ENCODE measurements at regions not wholly inside any gene's neighbourhood (a gene's known extent, or its start where the extent isn't known, plus 50 kb on each side); places are given as distances from the start of the nearest gene placed in this dataset.

DNA sequence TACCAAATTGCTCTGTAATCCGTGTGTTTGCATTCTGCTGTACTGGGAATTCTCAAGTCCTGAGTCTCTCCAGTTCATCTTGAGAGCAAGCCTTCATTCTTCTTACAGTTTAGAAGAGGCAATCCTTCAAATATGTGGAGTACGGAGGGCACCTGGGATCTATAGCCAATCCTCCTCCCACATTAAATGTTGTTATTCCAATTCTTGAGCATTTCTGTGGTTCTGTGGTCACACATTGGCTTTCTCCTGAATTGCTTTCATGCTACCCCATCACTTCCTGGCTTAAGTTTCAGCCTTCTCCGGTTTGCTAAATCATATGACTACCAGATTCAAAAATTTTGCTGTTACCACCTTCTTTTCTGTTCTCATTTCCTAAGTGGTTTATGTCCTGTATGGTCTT is 611.1 kb downstream of the PCDH19 start:
- no peak for TF ChIP-seq EZH2 (IDR thresholded peaks at IDR 0.05; ENCODE audit: low read length)
- TF ChIP-seq, protein P1, sequence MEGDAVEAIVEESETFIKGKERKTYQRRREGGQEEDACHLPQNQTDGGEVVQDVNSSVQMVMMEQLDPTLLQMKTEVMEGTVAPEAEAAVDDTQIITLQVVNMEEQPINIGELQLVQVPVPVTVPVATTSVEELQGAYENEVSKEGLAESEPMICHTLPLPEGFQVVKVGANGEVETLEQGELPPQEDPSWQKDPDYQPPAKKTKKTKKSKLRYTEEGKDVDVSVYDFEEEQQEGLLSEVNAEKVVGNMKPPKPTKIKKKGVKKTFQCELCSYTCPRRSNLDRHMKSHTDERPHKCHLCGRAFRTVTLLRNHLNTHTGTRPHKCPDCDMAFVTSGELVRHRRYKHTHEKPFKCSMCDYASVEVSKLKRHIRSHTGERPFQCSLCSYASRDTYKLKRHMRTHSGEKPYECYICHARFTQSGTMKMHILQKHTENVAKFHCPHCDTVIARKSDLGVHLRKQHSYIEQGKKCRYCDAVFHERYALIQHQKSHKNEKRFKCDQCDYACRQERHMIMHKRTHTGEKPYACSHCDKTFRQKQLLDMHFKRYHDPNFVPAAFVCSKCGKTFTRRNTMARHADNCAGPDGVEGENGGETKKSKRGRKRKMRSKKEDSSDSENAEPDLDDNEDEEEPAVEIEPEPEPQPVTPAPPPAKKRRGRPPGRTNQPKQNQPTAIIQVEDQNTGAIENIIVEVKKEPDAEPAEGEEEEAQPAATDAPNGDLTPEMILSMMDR (optimal IDR thresholded peaks at IDR 0.05 in 1 of 3, IDR thresholded peaks at IDR 0.05 in 1 of 3, conservative IDR thresholded peaks at IDR 0.05 in 1 of 3; ENCODE audit: extremely low read depth in 1 of 3, insufficient read depth in 2 of 3, low read length in 3 of 3), result no peak

Data from keratinocyte (primary cell).